ENCODE measurements at regions not wholly inside any gene's neighbourhood (a gene's known extent, or its start where the extent isn't known, plus 50 kb on each side); places are given as distances from the start of the nearest gene placed in this dataset.
"Not testable (repeated sequence)": the region's sequence is repeated elsewhere in the genome, so short reads cannot be mapped to it uniquely, and the experiment has no call there.

- no peak for DNase-seq (ENCODE audit: low read depth)
Measured at GRCh38 chr3:64437131-64437530, 211.9 kb upstream of the PRICKLE2 start.

GRCh38 chr3:64435023-64435422 lies 209.8 kb upstream of the PRICKLE2 start:
- DNase-seq (ENCODE audit: low read depth) = not testable (repeated sequence)

GRCh38 chr3:64432870-64433269 lies 207.6 kb upstream of the PRICKLE2 start:
- DNase-seq (ENCODE audit: low read depth) = no peak

GRCh38 chr3:64431526-64432091 lies 206.3 kb upstream of the PRICKLE2 start:
- DNase-seq (ENCODE audit: low read depth) = no peak

- DNase-seq (ENCODE audit: low read depth) = no peak
Measured at GRCh38 chr3:64427671-64428070, 202.4 kb upstream of the PRICKLE2 start.

- DNase-seq (ENCODE audit: low read depth) = no peak
Measured at GRCh38 chr3:64426551-64426950, 201.3 kb upstream of the PRICKLE2 start.

- no peak for DNase-seq (ENCODE audit: low read depth)
Measured at GRCh38 chr3:64422932-64423331, 197.7 kb upstream of the PRICKLE2 start.

- no peak for DNase-seq (ENCODE audit: low read depth)
Measured at GRCh38 chr3:64422192-64422591, 196.9 kb upstream of the PRICKLE2 start.

GRCh38 chr3:64417816-64418215 lies 192.6 kb upstream of the PRICKLE2 start:
- DNase-seq (ENCODE audit: low read depth) = no peak

- no peak for DNase-seq (ENCODE audit: low read depth)
Measured at GRCh38 chr3:64414043-64414442, 188.8 kb upstream of the PRICKLE2 start.

- DNase-seq (ENCODE audit: low read depth) = no peak
Measured at GRCh38 chr3:64411101-64411500, 185.8 kb upstream of the PRICKLE2 start.

- no peak for DNase-seq (ENCODE audit: low read depth)
Measured at GRCh38 chr3:64410226-64410625, 185.0 kb upstream of the PRICKLE2 start.

- no peak for DNase-seq (ENCODE audit: low read depth)
Measured at GRCh38 chr3:64408770-64409169, 183.5 kb upstream of the PRICKLE2 start.

- DNase-seq (ENCODE audit: low read depth) = no peak
Measured at GRCh38 chr3:64406271-64406670, 181.0 kb upstream of the PRICKLE2 start.

GRCh38 chr3:64405211-64405835 lies 180.1 kb upstream of the PRICKLE2 start:
- DNase-seq (ENCODE audit: low read depth) = no peak

- DNase-seq (ENCODE audit: low read depth) = no peak
Measured at GRCh38 chr3:64400706-64401105, 175.4 kb upstream of the PRICKLE2 start.

GRCh38 chr3:64399205-64399800 lies 174.0 kb upstream of the PRICKLE2 start:
- DNase-seq (ENCODE audit: low read depth) = peak; percentile 0

- no peak for DNase-seq (ENCODE audit: low read depth)
Measured at GRCh38 chr3:64398476-64398875, 173.2 kb upstream of the PRICKLE2 start.

- DNase-seq (ENCODE audit: low read depth) = no peak
Measured at GRCh38 chr3:64398006-64398405, 172.7 kb upstream of the PRICKLE2 start.

GRCh38 chr3:64397573-64397972 lies 172.3 kb upstream of the PRICKLE2 start:
- DNase-seq (ENCODE audit: low read depth) = no peak

- no peak for DNase-seq (ENCODE audit: low read depth)
Measured at GRCh38 chr3:64395490-64395889, 170.2 kb upstream of the PRICKLE2 start.

- no peak for DNase-seq (ENCODE audit: low read depth)
Measured at GRCh38 chr3:64393193-64393592, 167.9 kb upstream of the PRICKLE2 start.

- DNase-seq (ENCODE audit: low read depth) = no peak
Measured at GRCh38 chr3:64392001-64392400, 166.7 kb upstream of the PRICKLE2 start.

GRCh38 chr3:64390893-64391292 lies 165.6 kb upstream of the PRICKLE2 start:
- no peak for DNase-seq (ENCODE audit: low read depth)

Data from CMK (cell line).